GM21367 (cell line): ENCODE measurements at regions not wholly inside any gene's neighbourhood (a gene's known extent, or its start where the extent isn't known, plus 50 kb on each side); places are given as distances from the start of the nearest gene placed in this dataset.
"Not testable (repeated sequence)": the region's sequence is repeated elsewhere in the genome, so short reads cannot be mapped to it uniquely, and the experiment has no call there.

Source experiments
- ATAC-seq: cut with Tn5 transposase; IDR thresholded peaks from one replicate; pipeline ENCODE4 v1.9.1; 2021; ENCODE audit not compliant: unreplicated experiment

GRCh38 chr5:6321078-6321477 is 57.3 kb downstream of the MED10 start:
- no peak for ATAC-seq

GRCh38 chr5:6319116-6319515 is 59.2 kb downstream of the MED10 start:
- no peak for ATAC-seq

DNA sequence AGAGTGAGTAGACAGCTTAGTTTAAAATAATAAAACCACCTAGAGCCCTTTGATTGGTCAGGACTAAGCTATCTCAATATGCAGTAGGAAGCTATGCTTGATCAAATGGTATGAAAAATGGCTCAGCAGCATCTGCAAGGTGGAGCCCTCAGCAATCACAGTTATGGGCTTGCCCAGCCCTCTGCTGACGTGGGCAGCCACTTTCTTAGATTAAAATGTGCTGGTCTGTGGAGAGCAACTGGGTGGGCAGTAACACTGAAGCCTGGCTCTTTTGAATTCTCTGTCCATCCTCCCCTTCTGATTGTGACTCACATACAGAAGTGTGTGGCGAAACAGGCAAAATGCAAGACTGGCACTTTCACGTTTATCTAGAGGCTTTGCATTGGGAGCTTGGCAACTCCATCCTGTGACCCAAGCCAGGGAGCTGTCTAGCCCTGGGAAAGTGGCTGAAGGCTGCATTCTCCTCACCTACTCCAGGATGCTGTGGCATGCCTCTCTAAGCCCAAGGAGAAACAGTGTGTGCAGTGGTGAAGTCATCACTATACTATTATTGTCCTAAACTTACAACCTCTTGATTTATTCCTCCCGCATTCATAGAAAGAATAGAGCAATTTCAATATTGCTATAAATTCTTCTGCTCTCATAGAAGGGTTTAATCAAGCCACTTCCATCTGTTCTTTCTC is 61.1 kb downstream of the MED10 start:
- ATAC-seq, result no peak

- ATAC-seq, result no peak
Measured at GRCh38 chr5:6315580-6315979, 62.8 kb downstream of the MED10 start.

DNA sequence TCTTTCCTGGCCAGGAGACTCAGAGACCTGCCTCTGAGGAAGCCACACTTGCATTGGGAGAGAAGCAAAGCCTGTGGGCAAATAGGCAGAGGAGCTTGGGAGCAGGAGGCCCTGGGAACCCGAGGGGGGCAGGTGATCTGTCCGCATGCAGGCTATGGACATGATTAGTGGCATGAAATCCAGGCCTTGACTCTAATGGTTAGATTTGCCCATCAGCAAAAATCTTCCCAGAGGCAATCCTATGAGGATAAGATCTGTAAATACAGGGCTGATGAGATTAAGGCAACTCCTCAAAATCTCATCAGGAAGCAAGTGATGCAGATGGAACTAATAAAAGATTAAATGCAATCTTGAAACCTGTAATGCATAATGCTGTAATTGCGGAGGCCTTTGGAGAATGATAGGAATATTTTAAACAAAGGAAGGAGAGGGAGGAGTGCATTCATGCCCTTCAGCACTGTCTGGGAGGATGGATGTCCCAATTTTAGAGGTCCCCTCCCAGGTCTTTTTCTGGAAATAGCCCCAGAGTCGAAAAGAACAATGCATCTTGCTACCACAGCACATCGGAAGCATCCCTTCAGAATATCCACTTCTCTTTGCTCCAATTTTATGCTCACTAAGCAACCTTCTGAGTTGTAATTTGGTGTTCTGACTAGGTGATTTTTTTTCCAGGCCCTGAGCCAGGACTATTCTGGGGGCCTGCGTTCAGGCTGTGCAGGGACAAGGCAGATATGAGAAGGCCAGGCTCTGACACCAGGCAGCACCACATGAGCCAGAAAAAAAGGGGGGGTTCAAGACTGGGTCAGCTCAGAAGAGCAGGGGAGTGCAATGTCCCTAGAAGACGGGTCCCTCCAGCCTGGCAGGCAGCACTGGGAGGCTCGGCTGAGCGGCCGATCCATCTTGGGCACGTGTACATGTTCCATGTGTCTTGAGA is 66.5 kb downstream of the MED10 start:
- no peak for ATAC-seq

GRCh38 chr5:6309949-6310348 is 68.4 kb downstream of the MED10 start:
- ATAC-seq, result no peak

GRCh38 chr5:6308683-6309082 is 69.7 kb downstream of the MED10 start:
- no peak for ATAC-seq

GRCh38 chr5:6307304-6307703 is 71.0 kb downstream of the MED10 start:
- ATAC-seq, result no peak

- no peak for ATAC-seq
Measured at GRCh38 chr5:6305853-6306252, 72.5 kb downstream of the MED10 start.

DNA sequence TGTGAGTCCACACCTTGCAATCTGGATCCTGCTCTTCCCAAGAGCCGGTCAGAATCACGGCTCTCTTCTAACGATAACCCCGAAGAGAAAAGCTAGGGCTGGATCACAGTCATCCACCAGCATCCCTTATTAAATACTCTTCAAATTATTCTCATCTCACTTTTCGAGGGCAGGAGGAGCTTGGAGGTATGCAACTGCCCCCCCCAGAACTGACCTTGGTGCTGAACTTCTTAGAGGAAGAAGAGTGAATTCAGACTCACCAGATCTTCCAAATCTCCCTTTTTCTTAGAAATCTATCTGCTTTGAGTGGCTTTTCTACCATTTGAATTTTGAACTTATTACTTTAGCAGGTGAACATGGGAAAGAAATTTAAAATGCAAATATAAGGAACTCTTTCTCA is 75.7 kb downstream of the MED10 start:
- ATAC-seq, result no peak

DNA sequence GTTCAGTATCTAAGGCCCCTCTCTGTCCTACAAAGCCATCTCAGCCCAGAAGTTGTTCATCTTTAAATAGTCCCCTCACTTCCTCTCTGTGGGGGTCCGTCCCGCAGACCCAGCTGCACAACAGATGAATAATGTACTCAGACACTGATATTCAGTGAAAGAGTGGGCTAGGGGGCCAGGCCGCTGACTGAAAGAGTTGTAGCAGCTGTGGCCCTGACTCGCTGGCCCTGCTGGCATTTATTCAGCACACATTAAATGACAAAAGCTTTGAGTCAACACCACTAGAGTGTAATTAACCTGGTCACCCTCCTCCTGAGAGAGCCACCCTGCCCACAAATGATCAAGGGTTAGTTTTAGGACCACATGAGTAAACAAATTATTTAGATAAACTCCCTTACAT is 76.3 kb downstream of the MED10 start:
- no peak for ATAC-seq

DNA sequence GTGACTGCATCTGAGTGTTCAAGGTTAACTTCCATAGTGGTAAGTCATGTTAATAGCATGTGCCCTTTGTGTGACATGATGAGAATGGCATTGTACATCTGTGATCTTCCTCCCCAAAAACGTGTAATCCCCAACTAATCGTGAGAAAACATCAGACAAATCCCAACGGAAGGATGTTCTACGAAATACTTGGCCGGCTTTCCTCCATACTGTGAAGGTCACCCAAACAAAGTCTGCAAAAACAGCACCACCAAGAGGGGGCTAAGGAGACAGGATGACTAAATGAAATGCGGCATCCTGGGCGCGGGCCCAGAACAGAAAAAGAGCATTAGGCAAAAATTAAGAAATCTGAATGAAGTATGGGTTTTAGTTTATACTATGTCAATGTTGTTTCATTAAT is 81.8 kb downstream of the MED10 start:
- no peak for ATAC-seq

DNA sequence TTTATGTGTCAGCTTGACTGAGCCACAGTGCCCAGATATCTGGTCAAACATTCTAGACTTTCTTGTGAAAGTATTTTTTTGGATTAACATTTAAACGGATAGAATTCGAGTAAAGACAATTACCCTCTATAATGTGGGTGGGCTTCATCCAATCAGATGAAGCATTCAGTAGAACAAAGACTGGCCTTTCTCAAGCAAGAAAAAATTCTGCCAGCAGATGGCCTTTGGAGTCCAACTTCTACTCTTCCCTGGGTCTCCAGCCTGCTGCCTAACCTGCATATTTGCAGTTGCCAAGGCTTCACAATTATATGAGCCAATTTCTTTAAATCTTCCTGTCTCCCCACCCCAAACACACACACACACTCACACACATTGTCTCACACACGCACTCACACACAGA is 86.4 kb downstream of the MED10 start:
- ATAC-seq, result no peak

GRCh38 chr5:6289239-6289638 is 89.1 kb downstream of the MED10 start:
- no peak for ATAC-seq

- no peak for ATAC-seq
Measured at GRCh38 chr5:6287176-6287575, 91.2 kb downstream of the MED10 start.

GRCh38 chr5:6286404-6286803 is 91.9 kb downstream of the MED10 start:
- ATAC-seq, result no peak

GRCh38 chr5:6284491-6284890 is 93.9 kb downstream of the MED10 start:
- not testable (repeated sequence) for ATAC-seq

GRCh38 chr5:6282352-6282751 is 96.0 kb downstream of the MED10 start:
- ATAC-seq, result no peak

DNA sequence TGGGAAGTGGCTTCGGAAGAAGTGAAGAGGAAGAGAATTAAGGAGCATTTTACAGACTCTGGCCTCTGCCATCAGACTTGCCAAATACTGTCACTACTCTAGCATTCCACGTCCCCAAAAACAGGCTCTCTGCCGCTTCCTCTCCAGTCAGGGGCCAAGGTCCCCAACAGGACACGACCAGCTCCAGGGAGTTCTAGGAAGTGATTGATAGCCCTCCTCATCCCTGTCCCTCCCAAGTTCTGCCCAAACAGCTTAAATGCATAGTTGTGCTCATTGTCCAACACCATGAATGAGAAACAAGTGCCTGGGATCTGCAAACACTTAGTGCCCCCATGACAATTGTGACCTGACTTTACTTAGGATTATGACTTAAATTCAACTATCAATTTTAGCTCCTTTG is 96.5 kb downstream of the MED10 start:
- ATAC-seq, result no peak

- no peak for ATAC-seq
Measured at GRCh38 chr5:6280425-6281100, 97.8 kb downstream of the MED10 start.

- no peak for ATAC-seq
Measured at GRCh38 chr5:6279607-6280006, 98.7 kb downstream of the MED10 start.
